Fibroblast of skin of right biceps (primary cell): ENCODE measurements at regions not wholly inside any gene's neighbourhood (a gene's known extent, or its start where the extent isn't known, plus 50 kb on each side); places are given as distances from the start of the nearest gene placed in this dataset.
"Not testable (repeated sequence)": the region's sequence is repeated elsewhere in the genome, so short reads cannot be mapped to it uniquely, and the experiment has no call there.

Experiments used
- DNase-seq: peaks from one replicate; pipeline ENCODE4 v3.0.0-alpha.2; 2013

GRCh38 chr2:61774351-61774750 lies 79.5 kb downstream of the FAM161A start:
- no peak for DNase-seq

- DNase-seq = no peak
These were observed 81.7 kb downstream of the FAM161A start for GRCh38 chr2:61771904-61772845.

- DNase-seq = no peak
These were observed 83.1 kb downstream of the FAM161A start for GRCh38 chr2:61770746-61771145.

- no peak for DNase-seq
These were observed 83.6 kb downstream of the FAM161A start for GRCh38 chr2:61770298-61770697.

GRCh38 chr2:61769093-61769675 lies 84.7 kb downstream of the FAM161A start:
- DNase-seq = no peak

GRCh38 chr2:61764035-61764800 lies 89.6 kb downstream of the FAM161A start:
- DNase-seq = peak; percentile 99

- peak; percentile 87 for DNase-seq
These were observed 90.2 kb downstream of the FAM161A start for GRCh38 chr2:61763605-61764034.

GRCh38 chr2:61762292-61762691 lies 91.6 kb downstream of the FAM161A start:
- no peak for DNase-seq

- peak; percentile 84 for DNase-seq
These were observed 94.1 kb downstream of the FAM161A start for GRCh38 chr2:61759718-61760117.

- peak; percentile 69 for DNase-seq
These were observed 94.9 kb downstream of the FAM161A start for GRCh38 chr2:61759005-61759404.

GRCh38 chr2:61758159-61758558 lies 95.7 kb downstream of the FAM161A start:
- no peak for DNase-seq

- no peak for DNase-seq
These were observed 100.3 kb downstream of the FAM161A start for GRCh38 chr2:61753512-61753911.

- DNase-seq = peak; percentile 72
These were observed 103.2 kb downstream of the FAM161A start for GRCh38 chr2:61750624-61751023.

GRCh38 chr2:61742955-61743354 lies 110.9 kb downstream of the FAM161A start:
- no peak for DNase-seq

- no peak for DNase-seq
These were observed 116.0 kb downstream of the FAM161A start for GRCh38 chr2:61737841-61738240.

GRCh38 chr2:61736953-61737352 lies 116.9 kb downstream of the FAM161A start:
- DNase-seq = no peak

GRCh38 chr2:61733563-61733962 lies 120.3 kb downstream of the FAM161A start:
- DNase-seq = no peak

- no peak for DNase-seq
These were observed 121.1 kb downstream of the FAM161A start for GRCh38 chr2:61732787-61733186.

GRCh38 chr2:61727746-61728145 lies 126.1 kb downstream of the FAM161A start:
- DNase-seq = no peak

GRCh38 chr2:61726456-61727209 lies 127.2 kb downstream of the FAM161A start:
- no peak for DNase-seq

- not testable (repeated sequence) for DNase-seq
These were observed 130.5 kb downstream of the FAM161A start for GRCh38 chr2:61723364-61723763.

- DNase-seq = no peak
These were observed 131.1 kb downstream of the FAM161A start for GRCh38 chr2:61722800-61723199.

GRCh38 chr2:61722318-61722717 lies 131.5 kb downstream of the FAM161A start:
- DNase-seq = no peak
